ENCODE measurements at regions not wholly inside any gene's neighbourhood (a gene's known extent, or its start where the extent isn't known, plus 50 kb on each side); places are given as distances from the start of the nearest gene placed in this dataset.

DNA sequence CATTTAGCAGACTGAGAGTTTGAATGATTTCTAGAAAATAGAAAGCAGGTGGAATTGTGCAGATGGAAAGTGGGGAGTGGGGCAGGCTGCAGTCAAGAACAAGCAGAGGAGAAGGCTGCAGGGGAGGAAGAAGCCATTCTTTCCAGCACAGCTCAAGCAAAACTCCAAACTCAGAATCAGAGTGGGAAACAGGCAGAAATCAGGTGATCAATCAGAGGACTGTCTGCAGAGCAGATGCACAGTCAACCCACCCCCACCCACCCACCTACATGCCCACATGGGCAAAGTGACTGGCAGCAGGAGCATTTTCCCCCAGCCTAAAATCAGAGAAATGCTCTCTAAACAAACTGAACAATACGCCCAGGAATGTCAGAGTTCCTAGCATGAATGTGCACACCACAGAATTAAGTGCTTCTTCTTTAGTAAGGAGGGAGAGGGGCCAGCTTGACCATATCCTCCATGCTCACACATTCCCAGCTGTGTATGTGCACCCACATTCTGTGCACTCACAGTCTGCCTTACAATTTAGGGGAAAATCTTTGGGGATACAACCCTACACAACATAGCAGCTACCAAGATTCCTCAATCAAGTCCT, 194.1 kb upstream of the PLEKHA5 start:
- TF ChIP-seq ZFP3 (CRISPR knock-in tag; IDR thresholded peaks at IDR 0.05) (no peak), ZFP30 (CRISPR knock-in tag; IDR thresholded peaks at IDR 0.05) (no peak), ZNF565 (CRISPR knock-in tag; conservative IDR thresholded peaks at IDR 0.05; ENCODE audit: low read depth) (no peak), GLIS3 (CRISPR knock-in tag; IDR thresholded peaks at IDR 0.05) (no peak), SNAI2 (CRISPR knock-in tag; IDR thresholded peaks at IDR 0.05) (no peak), ESRRG (CRISPR knock-in tag; IDR thresholded peaks at IDR 0.05) (no peak), PPARA (CRISPR knock-in tag; IDR thresholded peaks at IDR 0.05; ENCODE audit: borderline replicate concordance) (no peak), RARB (CRISPR knock-in tag; IDR thresholded peaks at IDR 0.05) (no peak), ISL1 (CRISPR knock-in tag; IDR thresholded peaks at IDR 0.05) (no peak), OSR1 (CRISPR knock-in tag; IDR thresholded peaks at IDR 0.05) (no peak), CSDC2 (CRISPR knock-in tag; IDR thresholded peaks at IDR 0.05) (no peak)
- TF ChIP-seq, protein P1, sequence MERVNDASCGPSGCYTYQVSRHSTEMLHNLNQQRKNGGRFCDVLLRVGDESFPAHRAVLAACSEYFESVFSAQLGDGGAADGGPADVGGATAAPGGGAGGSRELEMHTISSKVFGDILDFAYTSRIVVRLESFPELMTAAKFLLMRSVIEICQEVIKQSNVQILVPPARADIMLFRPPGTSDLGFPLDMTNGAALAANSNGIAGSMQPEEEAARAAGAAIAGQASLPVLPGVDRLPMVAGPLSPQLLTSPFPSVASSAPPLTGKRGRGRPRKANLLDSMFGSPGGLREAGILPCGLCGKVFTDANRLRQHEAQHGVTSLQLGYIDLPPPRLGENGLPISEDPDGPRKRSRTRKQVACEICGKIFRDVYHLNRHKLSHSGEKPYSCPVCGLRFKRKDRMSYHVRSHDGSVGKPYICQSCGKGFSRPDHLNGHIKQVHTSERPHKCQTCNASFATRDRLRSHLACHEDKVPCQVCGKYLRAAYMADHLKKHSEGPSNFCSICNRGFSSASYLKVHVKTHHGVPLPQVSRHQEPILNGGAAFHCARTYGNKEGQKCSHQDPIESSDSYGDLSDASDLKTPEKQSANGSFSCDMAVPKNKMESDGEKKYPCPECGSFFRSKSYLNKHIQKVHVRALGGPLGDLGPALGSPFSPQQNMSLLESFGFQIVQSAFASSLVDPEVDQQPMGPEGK (CRISPR knock-in tag; IDR thresholded peaks at IDR 0.05; ENCODE audit: borderline replicate concordance), result no peak
- TF ChIP-seq, protein P2, sequence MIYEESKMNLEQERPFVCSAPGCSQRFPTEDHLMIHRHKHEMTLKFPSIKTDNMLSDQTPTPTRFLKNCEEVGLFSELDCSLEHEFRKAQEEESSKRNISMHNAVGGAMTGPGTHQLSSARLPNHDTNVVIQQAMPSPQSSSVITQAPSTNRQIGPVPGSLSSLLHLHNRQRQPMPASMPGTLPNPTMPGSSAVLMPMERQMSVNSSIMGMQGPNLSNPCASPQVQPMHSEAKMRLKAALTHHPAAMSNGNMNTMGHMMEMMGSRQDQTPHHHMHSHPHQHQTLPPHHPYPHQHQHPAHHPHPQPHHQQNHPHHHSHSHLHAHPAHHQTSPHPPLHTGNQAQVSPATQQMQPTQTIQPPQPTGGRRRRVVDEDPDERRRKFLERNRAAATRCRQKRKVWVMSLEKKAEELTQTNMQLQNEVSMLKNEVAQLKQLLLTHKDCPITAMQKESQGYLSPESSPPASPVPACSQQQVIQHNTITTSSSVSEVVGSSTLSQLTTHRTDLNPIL (CRISPR knock-in tag; IDR thresholded peaks at IDR 0.05; ENCODE audit: low read depth), result no peak
- TF ChIP-seq, protein P3, sequence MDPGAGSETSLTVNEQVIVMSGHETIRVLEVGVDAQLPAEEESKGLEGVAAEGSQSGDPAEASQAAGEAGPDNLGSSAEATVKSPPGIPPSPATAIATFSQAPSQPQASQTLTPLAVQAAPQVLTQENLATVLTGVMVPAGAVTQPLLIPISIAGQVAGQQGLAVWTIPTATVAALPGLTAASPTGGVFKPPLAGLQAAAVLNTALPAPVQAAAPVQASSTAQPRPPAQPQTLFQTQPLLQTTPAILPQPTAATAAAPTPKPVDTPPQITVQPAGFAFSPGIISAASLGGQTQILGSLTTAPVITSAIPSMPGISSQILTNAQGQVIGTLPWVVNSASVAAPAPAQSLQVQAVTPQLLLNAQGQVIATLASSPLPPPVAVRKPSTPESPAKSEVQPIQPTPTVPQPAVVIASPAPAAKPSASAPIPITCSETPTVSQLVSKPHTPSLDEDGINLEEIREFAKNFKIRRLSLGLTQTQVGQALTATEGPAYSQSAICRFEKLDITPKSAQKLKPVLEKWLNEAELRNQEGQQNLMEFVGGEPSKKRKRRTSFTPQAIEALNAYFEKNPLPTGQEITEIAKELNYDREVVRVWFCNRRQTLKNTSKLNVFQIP (CRISPR knock-in tag; IDR thresholded peaks at IDR 0.05; ENCODE audit: borderline replicate concordance, low read depth), result no peak
